ENCODE measurements at regions not wholly inside any gene's neighbourhood (a gene's known extent, or its start where the extent isn't known, plus 50 kb on each side); places are given as distances from the start of the nearest gene placed in this dataset.

DNA sequence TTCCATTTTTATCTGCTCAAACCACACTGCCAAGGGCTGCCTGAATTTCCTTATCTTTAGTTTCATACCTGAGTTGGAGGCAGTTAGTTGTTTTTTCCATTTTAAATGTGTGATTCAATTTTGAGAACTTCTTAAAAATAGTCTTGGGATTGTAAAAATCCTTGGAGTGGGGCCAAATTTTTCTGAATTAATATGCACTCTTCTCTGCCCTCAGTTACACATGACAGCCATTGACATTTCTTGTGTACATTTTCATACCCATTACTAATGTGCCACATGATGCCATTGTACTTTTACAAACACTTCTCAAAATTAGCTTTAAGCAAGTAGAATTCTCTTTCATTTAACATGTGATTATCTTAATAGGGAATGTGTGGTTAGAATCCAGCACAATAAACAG, 141.7 kb downstream of the C3orf38 start:
- TF ChIP-seq, protein P1, sequence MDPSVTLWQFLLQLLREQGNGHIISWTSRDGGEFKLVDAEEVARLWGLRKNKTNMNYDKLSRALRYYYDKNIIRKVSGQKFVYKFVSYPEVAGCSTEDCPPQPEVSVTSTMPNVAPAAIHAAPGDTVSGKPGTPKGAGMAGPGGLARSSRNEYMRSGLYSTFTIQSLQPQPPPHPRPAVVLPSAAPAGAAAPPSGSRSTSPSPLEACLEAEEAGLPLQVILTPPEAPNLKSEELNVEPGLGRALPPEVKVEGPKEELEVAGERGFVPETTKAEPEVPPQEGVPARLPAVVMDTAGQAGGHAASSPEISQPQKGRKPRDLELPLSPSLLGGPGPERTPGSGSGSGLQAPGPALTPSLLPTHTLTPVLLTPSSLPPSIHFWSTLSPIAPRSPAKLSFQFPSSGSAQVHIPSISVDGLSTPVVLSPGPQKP (IDR thresholded peaks at IDR 0.05; ENCODE audit: borderline replicate concordance, low read depth, low read length): no peak
- TF ChIP-seq POLR2A (IDR thresholded peaks at IDR 0.05; ENCODE audit: low read depth, low read length) (no peak), FOS (IDR thresholded peaks at IDR 0.05; ENCODE audit: low read depth, low read length) (no peak), SMC3 (IDR thresholded peaks at IDR 0.05; ENCODE audit: low read depth, low read length) (no peak), RAD21 (IDR thresholded peaks at IDR 0.05; ENCODE audit: low read length) (no peak), MAZ (IDR thresholded peaks at IDR 0.05; ENCODE audit: borderline replicate concordance, low read depth, low read length) (no peak), BHLHE40 (IDR thresholded peaks at IDR 0.05; ENCODE audit: low read depth, low read length) (no peak)
- TF ChIP-seq, protein P2, sequence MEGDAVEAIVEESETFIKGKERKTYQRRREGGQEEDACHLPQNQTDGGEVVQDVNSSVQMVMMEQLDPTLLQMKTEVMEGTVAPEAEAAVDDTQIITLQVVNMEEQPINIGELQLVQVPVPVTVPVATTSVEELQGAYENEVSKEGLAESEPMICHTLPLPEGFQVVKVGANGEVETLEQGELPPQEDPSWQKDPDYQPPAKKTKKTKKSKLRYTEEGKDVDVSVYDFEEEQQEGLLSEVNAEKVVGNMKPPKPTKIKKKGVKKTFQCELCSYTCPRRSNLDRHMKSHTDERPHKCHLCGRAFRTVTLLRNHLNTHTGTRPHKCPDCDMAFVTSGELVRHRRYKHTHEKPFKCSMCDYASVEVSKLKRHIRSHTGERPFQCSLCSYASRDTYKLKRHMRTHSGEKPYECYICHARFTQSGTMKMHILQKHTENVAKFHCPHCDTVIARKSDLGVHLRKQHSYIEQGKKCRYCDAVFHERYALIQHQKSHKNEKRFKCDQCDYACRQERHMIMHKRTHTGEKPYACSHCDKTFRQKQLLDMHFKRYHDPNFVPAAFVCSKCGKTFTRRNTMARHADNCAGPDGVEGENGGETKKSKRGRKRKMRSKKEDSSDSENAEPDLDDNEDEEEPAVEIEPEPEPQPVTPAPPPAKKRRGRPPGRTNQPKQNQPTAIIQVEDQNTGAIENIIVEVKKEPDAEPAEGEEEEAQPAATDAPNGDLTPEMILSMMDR (conservative IDR thresholded peaks at IDR 0.05; ENCODE audit: low read depth, low read length): no peak
- TF ChIP-seq, protein P3, sequence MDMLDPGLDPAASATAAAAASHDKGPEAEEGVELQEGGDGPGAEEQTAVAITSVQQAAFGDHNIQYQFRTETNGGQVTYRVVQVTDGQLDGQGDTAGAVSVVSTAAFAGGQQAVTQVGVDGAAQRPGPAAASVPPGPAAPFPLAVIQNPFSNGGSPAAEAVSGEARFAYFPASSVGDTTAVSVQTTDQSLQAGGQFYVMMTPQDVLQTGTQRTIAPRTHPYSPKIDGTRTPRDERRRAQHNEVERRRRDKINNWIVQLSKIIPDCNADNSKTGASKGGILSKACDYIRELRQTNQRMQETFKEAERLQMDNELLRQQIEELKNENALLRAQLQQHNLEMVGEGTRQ (IDR thresholded peaks at IDR 0.05; ENCODE audit: low read depth, low read length): no peak

Measured in IMR-90 (cell line).